WTC11 (cell line): ENCODE measurements at regions not wholly inside any gene's neighbourhood (a gene's known extent, or its start where the extent isn't known, plus 50 kb on each side); places are given as distances from the start of the nearest gene placed in this dataset.

ENCODE experiments used
- ATAC-seq: fragments of 200-7000 bp; cut with Tn5 transposase; 2 replicates; pipeline ENCODE4 v1.10.0; 2021; ENCODE audit warnings: mild to moderate bottlenecking, moderate library complexity
- CTCF ChIA-PET: fragments of 300-600 bp; sonication (Branson Sonifier 250); formaldehyde crosslinking; loops from one replicate; lab custom pipeline; 2021; ENCODE audit warnings: antibody characterized with exemption; lab: Charles Lee
- POLR2A ChIA-PET: fragments of 350-600 bp; sonication (Branson Sonifier 250); formaldehyde crosslinking; loops from one replicate; lab custom pipeline; 2021; ENCODE audit warnings: antibody characterized with exemption; lab: Charles Lee
- DNase-seq: peaks from one replicate; pipeline ENCODE4 v3.0.0; 2021; ENCODE audit warnings: low spot score
- H3K27ac Mint-ChIP-seq: 2 replicates; pipeline ENCODE4 v1.8.0; 2021; ENCODE audit warnings: mixed read lengths
- H3K27me3 Mint-ChIP-seq: 2 replicates; pipeline ENCODE4 v1.8.0; 2021; ENCODE audit warnings: low read depth, mild to moderate bottlenecking, moderate library complexity, mixed read lengths
- H3K36me3 Mint-ChIP-seq: 2 replicates; pipeline ENCODE4 v1.8.0; 2021; ENCODE audit warnings: mixed read lengths
- H3K4me1 Mint-ChIP-seq: 2 replicates; pipeline ENCODE4 v1.8.0; 2022; ENCODE audit warnings: mixed read lengths
- H3K4me3 Mint-ChIP-seq: 2 replicates; pipeline ENCODE4 v1.8.0; 2021; ENCODE audit warnings: mild to moderate bottlenecking, moderate library complexity, mixed read lengths
- H3K9me3 Mint-ChIP-seq: 2 replicates; pipeline ENCODE4 v1.8.0; 2021; ENCODE audit warnings: mixed read lengths
- ATF6 ChIP-seq: sonication (generic); formaldehyde crosslinking; IDR thresholded peaks from 2 replicates; pipeline ENCODE4 v1.8.1; 2023; ENCODE audit warnings: mild to moderate bottlenecking, missing genetic modification reagents
- CDX4 ChIP-seq: fragments of 250-450 bp; sonication (Bioruptor Pico); IDR thresholded peaks from 2 replicates; pipeline ENCODE4 v1.9.0; 2021; ENCODE audit warnings: moderate library complexity, mild to moderate bottlenecking, inconsistent platforms, borderline replicate concordance
- E2F4 ChIP-seq: sonication (generic); formaldehyde crosslinking; IDR thresholded peaks from 2 replicates; pipeline ENCODE4 v1.8.1; 2022; ENCODE audit warnings: low read depth, mild to moderate bottlenecking, moderate library complexity, missing genetic modification reagents, borderline replicate concordance
- ERG ChIP-seq: fragments of 250-450 bp; sonication (Bioruptor Pico); IDR thresholded peaks from 2 replicates; pipeline ENCODE4 v1.8.0; 2021; ENCODE audit warnings: mild to moderate bottlenecking
- FOXJ3 ChIP-seq: sonication (generic); formaldehyde crosslinking; IDR thresholded peaks from 2 replicates; pipeline ENCODE4 v1.9.0; 2021; ENCODE audit warnings: missing genetic modification reagents, mild to moderate bottlenecking, borderline replicate concordance
- GRHL2 ChIP-seq: fragments of 250-450 bp; sonication (Bioruptor Pico); IDR thresholded peaks from 2 replicates; pipeline ENCODE4 v1.8.0; 2022; ENCODE audit warnings: mild to moderate bottlenecking, moderate library complexity; ENCODE audit not compliant: insufficient replicate concordance, severe bottlenecking
- MAX ChIP-seq: sonication (generic); formaldehyde crosslinking; IDR thresholded peaks from 2 replicates; pipeline ENCODE4 v1.8.0; 2022; ENCODE audit warnings: mild to moderate bottlenecking, missing genetic modification reagents
- MXD4 ChIP-seq: fragments of 250-450 bp; sonication (Bioruptor Pico); IDR thresholded peaks from 2 replicates; pipeline ENCODE4 v1.8.0; 2021; ENCODE audit warnings: mild to moderate bottlenecking, moderate library complexity, borderline replicate concordance
- NFE2L1 ChIP-seq: sonication (generic); formaldehyde crosslinking; IDR thresholded peaks from 2 replicates; pipeline ENCODE4 v1.8.1; 2023; ENCODE audit warnings: missing genetic modification reagents
- NR2C2 ChIP-seq: sonication (generic); formaldehyde crosslinking; IDR thresholded peaks from 2 replicates; pipeline ENCODE4 v1.8.0; 2022; ENCODE audit warnings: mild to moderate bottlenecking, missing genetic modification reagents
- PRDM15 ChIP-seq: sonication (generic); formaldehyde crosslinking; IDR thresholded peaks from 2 replicates; pipeline ENCODE4 v1.8.0; 2022; ENCODE audit warnings: missing genetic modification reagents
- PREB ChIP-seq: sonication (generic); formaldehyde crosslinking; IDR thresholded peaks from 2 replicates; pipeline ENCODE4 v1.8.1; 2022; ENCODE audit warnings: mild to moderate bottlenecking, missing genetic modification reagents, moderate library complexity, borderline replicate concordance
- PRRX2 ChIP-seq: fragments of 250-450 bp; sonication (Bioruptor Pico); IDR thresholded peaks from 2 replicates; pipeline ENCODE4 v1.8.0; 2021; ENCODE audit warnings: mild to moderate bottlenecking
- SOX15 ChIP-seq: fragments of 250-450 bp; sonication (Bioruptor Pico); IDR thresholded peaks from 2 replicates; pipeline ENCODE4 v1.9.0; 2021; ENCODE audit warnings: mild to moderate bottlenecking
- TP53 ChIP-seq: sonication (generic); formaldehyde crosslinking; IDR thresholded peaks from 2 replicates; pipeline ENCODE4 v1.8.1; 2023; ENCODE audit warnings: mild to moderate bottlenecking, missing genetic modification reagents
- USF2 ChIP-seq: sonication (generic); formaldehyde crosslinking; IDR thresholded peaks from 2 replicates; pipeline ENCODE4 v1.8.1; 2023; ENCODE audit warnings: mild to moderate bottlenecking, missing genetic modification reagents, moderate library complexity
- ZBTB21 ChIP-seq: sonication (generic); formaldehyde crosslinking; IDR thresholded peaks from 2 replicates; pipeline ENCODE4 v1.8.1; 2023; ENCODE audit warnings: mild to moderate bottlenecking, missing genetic modification reagents, borderline replicate concordance
- ZNF281 ChIP-seq: sonication (generic); formaldehyde crosslinking; IDR thresholded peaks from 2 replicates; pipeline ENCODE4 v1.8.0; 2023; ENCODE audit warnings: mild to moderate bottlenecking, missing genetic modification reagents
- ZNF317 ChIP-seq: sonication (generic); formaldehyde crosslinking; IDR thresholded peaks from 2 replicates; pipeline ENCODE4 v1.8.1; 2023; ENCODE audit warnings: low read depth, mild to moderate bottlenecking, moderate library complexity, missing genetic modification reagents, borderline replicate concordance
- ZNF671 ChIP-seq: fragments of 250-450 bp; sonication (Bioruptor Pico); IDR thresholded peaks from 2 replicates; pipeline ENCODE4 v1.8.0; 2021; ENCODE audit warnings: mild to moderate bottlenecking

GRCh38 chr10:65571011-65571570 lies 1354.7 kb upstream of the LRRTM3 start:
- peaks cover 13% of the 10 kb centered on the region for H3K36me3 Mint-ChIP-seq
- ChIA-PET POLR2A (no interaction called here), CTCF (interaction anchor here (0.9 kb wide), 1 partner anchor 8 kb away, joined by 3 read pairs; no protein-coding TSS in a partner anchor)
- no peak overlapping the region; the same call in 1 of the 2 replicates for H3K27ac Mint-ChIP-seq
- DNase-seq: no peak
- peak overlapping the region; percentile 90 for H3K4me3 Mint-ChIP-seq
- peak; percentile 70 for ATAC-seq
- no peaks in the 10 kb centered on the region for H3K9me3 Mint-ChIP-seq
- no peak for TF ChIP-seq PREB (CRISPR knock-in tag)
- no peak for TF ChIP-seq PRRX2 (CRISPR knock-in tag)
- no peak for TF ChIP-seq SOX15
- no peak for TF ChIP-seq ZNF317 (CRISPR knock-in tag)
- no peak for TF ChIP-seq CDX4 (CRISPR knock-in tag)
- TF ChIP-seq MXD4 (CRISPR knock-in tag): no peak
- no peak for TF ChIP-seq ATF6
- no peak for TF ChIP-seq ZNF281
- no peak for TF ChIP-seq ERG (CRISPR knock-in tag)
- TF ChIP-seq GRHL2: no peak
- no peak for TF ChIP-seq E2F4
- no peak for TF ChIP-seq FOXJ3 (CRISPR knock-in tag)
- no peak for TF ChIP-seq ZBTB21 (CRISPR knock-in tag)
- no peak for TF ChIP-seq NFE2L1
- TF ChIP-seq TP53 (CRISPR knock-in tag): no peak
- no peak for TF ChIP-seq PRDM15 (CRISPR knock-in tag)
- TF ChIP-seq MAX (CRISPR knock-in tag): no peak
- no peak for TF ChIP-seq USF2
- TF ChIP-seq NR2C2: no peak
- no peak for TF ChIP-seq ZNF671 (CRISPR knock-in tag)
- no peaks in the 10 kb centered on the region for H3K27me3 Mint-ChIP-seq
- peaks cover 11% of the 10 kb centered on the region for H3K4me1 Mint-ChIP-seq
